Upper lobe of left lung (tissue), 4 donors: ENCODE measurements at regions not wholly inside any gene's neighbourhood (a gene's known extent, or its start where the extent isn't known, plus 50 kb on each side); places are given as distances from the start of the nearest gene placed in this dataset.
"Not testable (repeated sequence)": the region's sequence is repeated elsewhere in the genome, so short reads cannot be mapped to it uniquely, and the experiment has no call there.

Experiments
- POLR2A ChIP-seq, 4 donors: fragments of 450-650 bp; IDR thresholded peaks; one replicate each; pipeline ENCODE4 v1.5.1; 2016 to 2017; ENCODE audit warnings: antibody characterized with exemption in 4 of 4, mild to moderate bottlenecking in 2 of 4
- POLR2AphosphoS5 ChIP-seq, 2 donors: sonication (generic); formaldehyde crosslinking; IDR thresholded peaks; one replicate each; pipeline ENCODE4 v1.5.1; 2017; ENCODE audit warnings: antibody characterized with exemption in 2 of 2

DNA sequence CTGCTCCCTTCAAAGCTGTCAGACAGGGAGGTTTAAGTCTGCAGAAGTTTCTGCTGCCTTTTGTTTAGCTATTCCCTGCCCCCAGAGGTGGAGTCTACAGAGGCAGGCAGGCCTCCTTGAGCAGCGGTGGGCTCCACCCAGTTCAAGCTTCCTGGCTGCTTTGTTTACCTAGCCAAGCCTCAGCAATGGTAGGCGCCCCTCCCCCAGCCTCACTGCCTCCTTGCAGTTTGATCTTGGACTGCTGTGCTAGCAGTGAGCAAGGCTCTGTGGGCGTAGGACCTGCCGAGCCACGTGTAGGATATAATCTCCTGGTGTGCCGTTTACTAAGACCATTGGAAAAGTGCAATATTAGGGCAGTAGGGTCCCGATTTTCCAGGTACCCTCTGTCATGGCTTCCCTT lies 707.1 kb upstream of the POM121L12 start:
- not testable (repeated sequence) for TF ChIP-seq POLR2AphosphoS5, POLR2A (IDR thresholded peaks at IDR 0.05)
